Heart left ventricle (tissue), 13 donors: ENCODE measurements at regions not wholly inside any gene's neighbourhood (a gene's known extent, or its start where the extent isn't known, plus 50 kb on each side); places are given as distances from the start of the nearest gene placed in this dataset.

Source experiments
- POLR2A ChIP-seq, 2 donors: fragments of 450-650 bp; IDR thresholded peaks; one replicate each; pipeline ENCODE4 v1.6.1; 2017; ENCODE audit warnings: antibody characterized with exemption in 2 of 2, mild to moderate bottlenecking in 2 of 2, moderate library complexity in 2 of 2
- TF ChIP-seq, protein P1 (sequence below), 12 donors: fragments of 200-600 bp; sonication (generic) in 4 of 12; IDR thresholded peaks; one replicate each; pipeline versions ENCODE4 v1.5.0 to v1.8.0; 2018 to 2022; ENCODE audit warnings: antibody characterized with exemption in 12 of 12, mild to moderate bottlenecking in 5 of 12
- donor health status: ischemic (EF 13 %, LVEDD 7.1; RV severe dilation, severe dysfunction).
- donor health status: DM: no; HTN: yes; CAD: no.
- donor health status: DM: no; HTN: no; CAD: no.
- donor health status: ischemic (EF 25% LVEDD 6.9; RV normal size, moderate dysfunction).
- donor health status: ischemic (EF 25% LVEDD 5.7; RV mildly dilated, moderate dysfunction).
- donor health status: ischemic (EF 35%, LVEDD 5.7; RV mildly dilated, moderate dysfunction).
- donor health status: nonischemic (EF 11% LVEDD 7.7; RV severe dilation, severe dysfunction).
- donor health status: DM: yes; HTN: yes; CAD: no.
- donor health status: PGD.
- donor health status: ischemic (EF 29% LVEDD 5.4; RV normal size, mild dysfunction).
- donor health status: nonischemic (EF 23%, LVEDD 6.1; RV moderate dilation, normal function).

DNA sequence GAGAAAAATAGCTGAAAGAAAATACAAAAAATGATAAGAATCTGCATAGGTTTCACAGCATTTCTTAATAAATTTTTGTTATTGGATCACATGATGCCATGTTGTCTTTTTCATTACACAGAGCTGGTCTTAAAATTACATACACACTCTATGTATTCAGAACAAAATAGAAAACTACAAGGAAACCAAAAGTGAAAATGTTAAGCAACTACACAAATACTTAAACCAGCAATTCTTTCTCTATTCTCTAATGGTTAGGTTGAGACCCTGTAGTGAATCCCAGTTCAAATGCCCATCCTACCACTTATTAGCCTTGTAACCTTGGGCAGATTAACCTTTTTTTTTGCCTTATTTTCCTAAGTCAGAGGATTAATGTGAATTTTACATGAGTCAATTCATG is 2311.2 kb downstream of the PCDH7 start:
- TF ChIP-seq, protein P1, sequence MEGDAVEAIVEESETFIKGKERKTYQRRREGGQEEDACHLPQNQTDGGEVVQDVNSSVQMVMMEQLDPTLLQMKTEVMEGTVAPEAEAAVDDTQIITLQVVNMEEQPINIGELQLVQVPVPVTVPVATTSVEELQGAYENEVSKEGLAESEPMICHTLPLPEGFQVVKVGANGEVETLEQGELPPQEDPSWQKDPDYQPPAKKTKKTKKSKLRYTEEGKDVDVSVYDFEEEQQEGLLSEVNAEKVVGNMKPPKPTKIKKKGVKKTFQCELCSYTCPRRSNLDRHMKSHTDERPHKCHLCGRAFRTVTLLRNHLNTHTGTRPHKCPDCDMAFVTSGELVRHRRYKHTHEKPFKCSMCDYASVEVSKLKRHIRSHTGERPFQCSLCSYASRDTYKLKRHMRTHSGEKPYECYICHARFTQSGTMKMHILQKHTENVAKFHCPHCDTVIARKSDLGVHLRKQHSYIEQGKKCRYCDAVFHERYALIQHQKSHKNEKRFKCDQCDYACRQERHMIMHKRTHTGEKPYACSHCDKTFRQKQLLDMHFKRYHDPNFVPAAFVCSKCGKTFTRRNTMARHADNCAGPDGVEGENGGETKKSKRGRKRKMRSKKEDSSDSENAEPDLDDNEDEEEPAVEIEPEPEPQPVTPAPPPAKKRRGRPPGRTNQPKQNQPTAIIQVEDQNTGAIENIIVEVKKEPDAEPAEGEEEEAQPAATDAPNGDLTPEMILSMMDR (IDR thresholded peaks at IDR 0.05) = no peak
- no peak for TF ChIP-seq POLR2A (IDR thresholded peaks at IDR 0.05)
